Uterus (tissue), 2 donors: ENCODE measurements at regions not wholly inside any gene's neighbourhood (a gene's known extent, or its start where the extent isn't known, plus 50 kb on each side); places are given as distances from the start of the nearest gene placed in this dataset.

Experiments
- CTCF ChIP-seq, 4 experiments: fragments of 200-600 bp in 2 of 4; fragments of 450-650 bp in 2 of 4; sonication (generic) in 2 of 4; IDR thresholded peaks; one replicate each; pipeline ENCODE4 v1.5.1; 2016 to 2019; ENCODE audit warnings: antibody characterized with exemption in 4 of 4, mild to moderate bottlenecking in 2 of 4, moderate library complexity in 1 of 4
- POLR2A ChIP-seq, 2 donors: fragments of 450-650 bp; IDR thresholded peaks; one replicate each; pipeline ENCODE4 v1.6.1; 2016; ENCODE audit warnings: antibody characterized with exemption in 2 of 2, mild to moderate bottlenecking in 1 of 2, moderate library complexity in 1 of 2

GRCh38 chr16:76190057-76190456 lies 87.1 kb upstream of the CNTNAP4 start:
- no peak for TF ChIP-seq POLR2A (IDR thresholded peaks at IDR 0.05)
- TF ChIP-seq CTCF (IDR thresholded peaks at IDR 0.05) = no peak
